HepG2 (cell line): ENCODE measurements at regions not wholly inside any gene's neighbourhood (a gene's known extent, or its start where the extent isn't known, plus 50 kb on each side); places are given as distances from the start of the nearest gene placed in this dataset.
A peak's percentile ranks its signal among the peaks of the same experiment; 100 is the strongest.
"Not testable (repeated sequence)": the region's sequence is repeated elsewhere in the genome, so short reads cannot be mapped to it uniquely, and the experiment has no call there.

Source experiments
- ATAC-seq: fragments of 200-7000 bp; cut with Tn5 transposase; 3 replicates; pipeline ENCODE4 v1.9.1; 2020; ENCODE audit warnings: mild to moderate bottlenecking, moderate library complexity
- BruUV-seq: library from RNA; stranded (reverse); fragments of 400-500 nt; replicated peaks from 2 replicates; lab custom pipeline; 2021; lab: Mats Ljungman, UMichigan
- CTCF ChIA-PET: fragments of 300-600 bp; formaldehyde crosslinking; extraction: SDS; loops from one replicate; lab custom pipeline; 2021; ENCODE audit warnings: low total read pairs, inconsistent platforms, low intra/inter-chr PET ratio; lab: Yijun Ruan, JAX
- POLR2A ChIA-PET: fragments of 350-600 bp; sonication (Branson Sonifier 250); formaldehyde crosslinking; loops from one replicate; lab custom pipeline; 2020; ENCODE audit warnings: antibody characterized with exemption, inconsistent platforms; lab: Yijun Ruan, JAX
- DNase-seq: peaks from one replicate; pipeline ENCODE4 v3.0.0-alpha.2; 2015; ENCODE audit warnings: low spot score
- FAIRE-seq: peaks from 3 replicates; lab custom pipeline; 2011; peaks lifted over from hg19 to GRCh38; lab: Jason Lieb, UNC
- H2AFZ ChIP-seq: one replicate; pipeline ENCODE4 v1.6.1; 2011; ENCODE audit warnings: low read length, inconsistent platforms
- H3K27ac ChIP-seq: fragments of 300-600 bp; 3 replicates; pipeline ENCODE4 v1.8.0; 2011; ENCODE audit warnings: mixed run types, mild to moderate bottlenecking, mixed read lengths, low read length, inconsistent platforms; ENCODE audit not compliant: insufficient read depth; ENCODE audit errors: extremely low read length
- H3K27me3 ChIP-seq, 2 experiments: fragments of 200-600 bp in 1 of 2; 2 replicates in 1 of 2; 3 replicates in 1 of 2; pipeline versions ENCODE4 v1.6.0 to v1.8.0; 2011; ENCODE audit warnings: low read length in 2 of 2, mild to moderate bottlenecking in 2 of 2, moderate library complexity in 2 of 2, inconsistent platforms in 1 of 2; ENCODE audit not compliant: insufficient read depth in 2 of 2, control insufficient read depth in 1 of 2
- H3K36me3 ChIP-seq, 2 experiments: fragments of 200-600 bp in 1 of 2; replicated peaks in 1 of 2; 2 replicates in 1 of 2; 3 replicates in 1 of 2; pipeline versions ENCODE4 v1.5.1 to v1.8.0; 2011; ENCODE audit warnings: low read length in 2 of 2, inconsistent platforms in 1 of 2; ENCODE audit not compliant: insufficient read depth in 2 of 2, control insufficient read depth in 1 of 2
- H3K4me1 ChIP-seq: 2 replicates; pipeline ENCODE4 v1.5.1; 2012; ENCODE audit warnings: low read length, inconsistent platforms; ENCODE audit not compliant: insufficient read depth
- H3K4me2 ChIP-seq: 2 replicates; pipeline ENCODE4 v1.6.0; 2011; ENCODE audit warnings: low read depth, low read length, inconsistent platforms
- H3K4me3 ChIP-seq, 3 experiments: fragments of 200-600 bp in 1 of 3; sonication (generic), shearing (Covaris generic) in 1 of 3; replicated peaks in 1 of 3; 2 replicates each; pipeline ENCODE4 v1.5.1; 2011 to 2016; ENCODE audit warnings: low read length in 3 of 3, inconsistent platforms in 2 of 3, low read depth in 2 of 3, mild to moderate bottlenecking in 2 of 3, control low read depth in 1 of 3, mixed read lengths in 1 of 3; ENCODE audit not compliant: insufficient read depth in 1 of 3
- H3K79me2 ChIP-seq: one replicate; pipeline ENCODE4 v1.6.1; 2011; ENCODE audit warnings: low read length, inconsistent platforms; ENCODE audit not compliant: insufficient read depth
- H3K9ac ChIP-seq: 2 replicates; pipeline ENCODE4 v1.6.0; 2011; ENCODE audit warnings: mild to moderate bottlenecking, low read depth, low read length, inconsistent platforms; ENCODE audit not compliant: insufficient read depth
- H3K9me3 ChIP-seq: 2 replicates; pipeline ENCODE4 v1.5.1; 2012; ENCODE audit warnings: mild to moderate bottlenecking, low read length
- H4K20me1 ChIP-seq: 2 replicates; pipeline ENCODE4 v1.6.0; 2011; ENCODE audit warnings: inconsistent platforms, mild to moderate bottlenecking, low read length, moderate library complexity; ENCODE audit not compliant: insufficient read depth
- EHMT2 ChIP-seq: fragments of 200-600 bp; sonication (generic); IDR thresholded peaks from 2 replicates; pipeline ENCODE4 v1.7.0; 2017; ENCODE audit warnings: antibody characterized with exemption, low read depth, low read length, borderline replicate concordance
- MAX ChIP-seq: IDR thresholded peaks from 2 replicates; pipeline ENCODE4 v1.6.1; 2012; ENCODE audit warnings: inconsistent platforms
- MXI1 ChIP-seq: IDR thresholded peaks from 3 replicates; pipeline ENCODE4 v1.6.1; 2012; ENCODE audit warnings: low read depth, low read length, inconsistent platforms, borderline replicate concordance
- POLR2A ChIP-seq, 2 experiments: IDR thresholded peaks; 2 replicates each; pipeline ENCODE4 v1.6.1; 2011; ENCODE audit warnings: low read depth in 2 of 2, low read length in 2 of 2, mild to moderate bottlenecking in 1 of 2, moderate library complexity in 1 of 2; ENCODE audit not compliant: insufficient read depth in 1 of 2
- YY1 ChIP-seq: IDR thresholded peaks from 2 replicates; pipeline ENCODE4 v1.6.1; 2011; ENCODE audit warnings: low read length, low read depth, moderate library complexity, mild to moderate bottlenecking; ENCODE audit not compliant: insufficient read depth, insufficient replicate concordance
- WGBS: methylation state at CpG from one replicate; pipeline ENCODE4 v1.1.6; 2017; ENCODE audit warnings: low lambda C conversion rate; 5-methylcytosine and 5-hydroxymethylcytosine counted together
- in situ Hi-C: cut with HindIII; loops from 2 replicates; pipeline ENCODE4 v1.10.0; 2017; ENCODE audit warnings: low pct_unique_long_range_greater_than_20kb; ENCODE audit not compliant: extremely low pct_ligation_motif_present
- intact Hi-C: fragments of 100-400 bp; cut with micrococcal nuclease; formaldehyde crosslinking; loops from one replicate; pipeline ENCODE4 v1.10.0; 2022; ENCODE audit not compliant: unreplicated experiment

- TF ChIP-seq YY1 (peak; percentile 87), EHMT2 (peak; percentile 97), MAX (peak; percentile 65), POLR2A (IDR thresholded peaks at IDR 0.05; ENCODE audit: insufficient read depth in 1 of 2, low read depth in 2 of 2, low read length in 2 of 2) (peak in 1 of 2 experiments; percentile 36; a peak in 1 of 4 replicates), MXI1 (peak; percentile 23; the same call in 1 of the 3 replicates)
These were observed 218.2 kb upstream of the FRG1 start (continued) for GRCh38 chr4:189722324-189723003.

GRCh38 chr4:189727982-189728638, 212.6 kb upstream of the FRG1 start:
- H3K27ac ChIP-seq, H2AFZ ChIP-seq, CTCF ChIA-PET, in situ Hi-C loops, POLR2A ChIA-PET, DNase-seq, ATAC-seq, H4K20me1 ChIP-seq, H3K4me1 ChIP-seq, H3K79me2 ChIP-seq, FAIRE-seq, H3K4me3 ChIP-seq, H3K36me3 ChIP-seq, BruUV-seq, H3K27me3 ChIP-seq, intact Hi-C loops, H3K9ac ChIP-seq, H3K9me3 ChIP-seq, H3K4me2 ChIP-seq: not testable (repeated sequence)
- 36% methylated on average over 5 of the region's 6 CpGs for WGBS

GRCh38 chr4:189731989-189732388, 208.7 kb upstream of the FRG1 start:
- H3K4me1 ChIP-seq, FAIRE-seq, H3K9ac ChIP-seq, H2AFZ ChIP-seq, H3K4me2 ChIP-seq, BruUV-seq, intact Hi-C loops, H3K27ac ChIP-seq, in situ Hi-C loops, H3K79me2 ChIP-seq, H3K4me3 ChIP-seq, H3K27me3 ChIP-seq, H3K9me3 ChIP-seq, DNase-seq, POLR2A ChIA-PET, H4K20me1 ChIP-seq, CTCF ChIA-PET, H3K36me3 ChIP-seq: not testable (repeated sequence)
- 23% methylated on average over 10 of the region's 10 CpGs for WGBS
- ATAC-seq = 0 out of 3 replicates have a peak, but pooled peaks have one; percentile 31

- in situ Hi-C loops, H4K20me1 ChIP-seq, intact Hi-C loops, BruUV-seq, H3K27ac ChIP-seq, H3K9me3 ChIP-seq, H3K9ac ChIP-seq, POLR2A ChIA-PET, FAIRE-seq, H3K4me2 ChIP-seq, H3K4me3 ChIP-seq, H3K36me3 ChIP-seq, DNase-seq, ATAC-seq, H2AFZ ChIP-seq, H3K27me3 ChIP-seq, CTCF ChIA-PET, H3K79me2 ChIP-seq, H3K4me1 ChIP-seq: not testable (repeated sequence)
- 25% methylated on average over 5 of the region's 5 CpGs for WGBS
These were observed 207.2 kb upstream of the FRG1 start for GRCh38 chr4:189733507-189733906.
